HG02763 (cell line): ENCODE measurements at regions not wholly inside any gene's neighbourhood (a gene's known extent, or its start where the extent isn't known, plus 50 kb on each side); places are given as distances from the start of the nearest gene placed in this dataset.
"Not testable (repeated sequence)": the region's sequence is repeated elsewhere in the genome, so short reads cannot be mapped to it uniquely, and the experiment has no call there.

ENCODE experiments used
- ATAC-seq: cut with Tn5 transposase; IDR thresholded peaks from one replicate; pipeline ENCODE4 v1.9.1; 2021; ENCODE audit warnings: mild to moderate bottlenecking, moderate library complexity; ENCODE audit not compliant: unreplicated experiment

DNA sequence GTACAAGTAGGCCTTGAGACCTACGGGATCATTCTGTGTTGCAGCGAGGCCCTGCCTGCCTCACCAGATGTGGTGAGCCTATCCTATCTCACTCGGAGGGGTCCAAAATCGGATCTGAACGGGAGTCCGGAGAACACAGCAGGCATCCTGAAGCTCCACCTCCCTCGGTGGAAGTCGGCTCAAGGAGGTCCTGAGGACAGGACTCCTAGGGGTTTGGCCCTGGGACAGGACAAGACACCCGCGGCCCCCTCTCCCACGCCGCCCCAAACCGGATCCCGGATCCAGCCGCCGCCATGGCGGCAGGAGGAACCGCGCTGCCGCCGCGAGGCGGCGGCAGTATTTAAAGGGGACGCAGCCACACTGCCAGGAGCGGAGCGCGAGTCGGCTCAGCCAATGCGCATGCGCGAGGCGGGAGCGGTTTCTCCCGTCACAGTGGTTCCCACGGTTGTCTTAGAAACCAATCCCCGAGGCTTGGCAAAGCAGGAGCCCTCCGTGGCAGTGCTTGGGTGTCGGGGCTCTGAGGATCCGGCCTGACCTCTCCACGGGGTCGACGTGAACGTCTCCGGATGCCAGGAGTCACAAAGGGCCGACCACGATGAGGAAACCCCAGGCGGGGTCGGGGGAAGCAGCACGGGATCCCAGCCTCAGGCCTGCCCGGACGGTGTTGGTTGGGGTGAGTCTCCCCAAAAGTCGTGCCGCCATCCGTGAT lies 454.6 kb upstream of the ZNG1F start:
- ATAC-seq = peak; percentile 97

DNA sequence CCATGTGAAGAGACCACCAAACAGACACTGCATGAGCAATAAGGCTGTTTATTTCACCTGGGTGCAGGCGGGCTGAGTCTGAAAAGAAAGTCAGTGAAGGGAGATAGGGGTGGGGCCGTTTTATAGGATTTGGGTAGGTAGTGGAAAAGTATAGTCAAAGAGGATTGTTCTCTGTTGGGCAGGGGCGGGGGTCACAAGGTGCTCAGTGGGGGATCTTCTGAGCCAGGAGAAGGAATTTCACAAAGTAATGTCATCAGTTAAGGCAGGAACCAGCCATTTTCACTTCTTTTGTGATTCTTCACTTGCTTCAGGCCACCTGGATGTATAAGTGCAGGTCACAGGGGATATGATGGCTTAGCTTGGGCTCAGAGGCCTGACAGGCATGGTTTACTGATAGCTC lies 444.6 kb upstream of the ZNG1F start:
- ATAC-seq = not testable (repeated sequence)

GRCh38 chr9:41623666-41624065 lies 434.5 kb upstream of the ZNG1F start:
- not testable (repeated sequence) for ATAC-seq

DNA sequence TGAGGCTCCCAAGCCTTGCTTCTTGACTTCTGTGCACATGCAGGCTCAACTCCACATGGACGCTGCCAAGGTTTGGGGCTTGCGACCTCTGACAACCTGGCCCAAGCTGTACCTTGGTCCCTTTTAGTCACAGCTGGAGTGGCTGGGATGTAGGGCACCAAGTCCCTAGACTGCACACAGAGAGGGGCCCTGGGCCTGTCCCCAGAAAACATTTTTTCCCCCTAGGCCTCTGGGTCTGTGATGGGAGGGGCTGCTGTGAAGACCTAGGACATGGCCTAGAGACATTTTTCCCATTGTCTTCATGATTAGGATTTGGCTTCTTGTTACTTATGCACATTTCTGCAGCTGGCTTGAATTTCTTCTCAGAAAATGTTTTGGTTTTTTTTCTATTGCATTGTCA lies 430.1 kb upstream of the ZNG1F start:
- not testable (repeated sequence) for ATAC-seq

DNA sequence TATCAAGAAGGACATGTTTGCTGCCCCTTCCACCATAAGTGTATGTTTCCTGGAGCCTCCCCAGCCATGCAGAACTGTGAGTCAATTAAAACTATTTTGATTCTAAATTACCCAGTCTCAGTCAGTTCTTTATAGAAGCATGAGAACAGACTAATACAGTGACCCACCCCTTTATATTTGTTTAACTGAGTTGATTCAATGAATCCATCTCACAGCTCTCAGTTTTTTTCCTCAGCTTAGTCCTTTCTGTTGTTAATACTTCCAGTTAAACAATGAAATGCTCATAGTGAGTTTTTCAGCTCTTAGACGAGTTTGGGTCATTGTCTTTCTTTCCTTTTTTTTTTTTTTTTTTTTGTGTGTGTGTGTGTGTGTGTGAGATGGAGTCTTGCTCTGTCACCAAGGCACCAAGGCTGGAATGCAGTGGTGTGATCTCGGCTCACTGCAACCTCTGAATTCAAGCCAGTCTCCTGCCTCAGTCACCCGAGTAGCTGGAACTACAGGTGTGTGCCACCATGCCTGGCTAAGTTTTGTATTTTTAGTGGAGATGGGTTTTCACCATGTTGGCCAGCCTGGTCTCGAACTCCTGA lies 417.9 kb upstream of the ZNG1F start:
- not testable (repeated sequence) for ATAC-seq

GRCh38 chr9:41565572-41565971 lies 376.5 kb upstream of the ZNG1F start:
- not testable (repeated sequence) for ATAC-seq
